Right atrium auricular region (tissue), 2 donors: ENCODE measurements at regions not wholly inside any gene's neighbourhood (a gene's known extent, or its start where the extent isn't known, plus 50 kb on each side); places are given as distances from the start of the nearest gene placed in this dataset.
"Not testable (repeated sequence)": the region's sequence is repeated elsewhere in the genome, so short reads cannot be mapped to it uniquely, and the experiment has no call there.

Experiments
- DNase-seq: peaks from one replicate; pipeline ENCODE4 v3.0.0-alpha.2; 2019; ENCODE audit warnings: low spot score
- H3K27ac ChIP-seq, 2 donors: fragments of 200-600 bp; sonication (generic); 1 replicate in 1 of 2; 2 replicates in 1 of 2; pipeline ENCODE4 v1.5.1; 2016 to 2019
- H3K27me3 ChIP-seq, 2 donors: fragments of 200-600 bp; sonication (generic); one replicate each; pipeline versions ENCODE4 v1.5.1 to v1.6.0; 2017 to 2019
- H3K36me3 ChIP-seq: fragments of 200-600 bp; sonication (generic); one replicate; pipeline ENCODE4 v1.5.1; 2016
- H3K4me1 ChIP-seq, 2 donors: fragments of 200-600 bp; sonication (generic); one replicate each; pipeline versions ENCODE4 v1.5.1 to v1.6.0; 2017 to 2019
- H3K4me3 ChIP-seq, 2 donors: fragments of 200-600 bp; sonication (generic); 1 replicate in 1 of 2; 2 replicates in 1 of 2; pipeline ENCODE4 v1.5.1; 2017 to 2019; ENCODE audit warnings: mild to moderate bottlenecking in 1 of 2, moderate library complexity in 1 of 2
- H3K9me3 ChIP-seq, 2 donors: fragments of 200-600 bp; sonication (generic); one replicate each; pipeline ENCODE4 v1.5.1; 2019
- CTCF ChIP-seq, 2 donors: fragments of 200-600 bp; sonication (generic); IDR thresholded peaks; one replicate each; pipeline ENCODE4 v1.5.1; 2019; ENCODE audit warnings: antibody characterized with exemption in 2 of 2

GRCh38 chr16:64358291-64358690, 763.6 kb downstream of the CDH11 start:
- H3K4me1 ChIP-seq, result no peaks in the 10 kb centered on the region
- H3K27ac ChIP-seq, result no peak overlapping the region
- TF ChIP-seq CTCF (IDR thresholded peaks at IDR 0.05), result no peak
- no peaks in the 10 kb centered on the region for H3K27me3 ChIP-seq
- no peak overlapping the region for H3K4me3 ChIP-seq
- no peak for DNase-seq
- no peaks in the 10 kb centered on the region for H3K36me3 ChIP-seq
- no peaks in the 10 kb centered on the region for H3K9me3 ChIP-seq

GRCh38 chr16:64356267-64356666, 765.6 kb downstream of the CDH11 start:
- Histone ChIP-seq H3K36me3 (no peaks in the 10 kb centered on the region), H3K27me3 (no peaks in the 10 kb centered on the region), H3K9me3 (no peaks in the 10 kb centered on the region), H3K4me3 (no peak overlapping the region), H3K4me1 (no peaks in the 10 kb centered on the region), H3K27ac (no peak overlapping the region)
- TF ChIP-seq CTCF (IDR thresholded peaks at IDR 0.05), result no peak
- DNase-seq, result no peak

- no peaks in the 10 kb centered on the region for H3K4me1 ChIP-seq
- DNase-seq, result no peak
- TF ChIP-seq CTCF (IDR thresholded peaks at IDR 0.05), result no peak
- H3K9me3 ChIP-seq, result no peaks in the 10 kb centered on the region
- no peak overlapping the region for H3K4me3 ChIP-seq
- no peak overlapping the region for H3K27ac ChIP-seq
- no peaks in the 10 kb centered on the region for H3K36me3 ChIP-seq
- H3K27me3 ChIP-seq, result no peaks in the 10 kb centered on the region
Measured at GRCh38 chr16:64352246-64352645, 769.6 kb downstream of the CDH11 start.

GRCh38 chr16:64351121-64351520, 770.7 kb downstream of the CDH11 start:
- TF ChIP-seq CTCF (IDR thresholded peaks at IDR 0.05), result no peak
- no peak overlapping the region for H3K4me3 ChIP-seq
- DNase-seq, result no peak

GRCh38 chr16:64346080-64346479, 775.8 kb downstream of the CDH11 start:
- Histone ChIP-seq H3K9me3 (no peaks in the 10 kb centered on the region), H3K36me3 (no peaks in the 10 kb centered on the region), H3K4me1 (no peaks in the 10 kb centered on the region), H3K4me3 (no peak overlapping the region), H3K27ac (no peak overlapping the region), H3K27me3 (no peaks in the 10 kb centered on the region)
- DNase-seq, result no peak
- no peak for TF ChIP-seq CTCF (IDR thresholded peaks at IDR 0.05)

More at GRCh38 chr16:64351121-64351520, 770.7 kb downstream of the CDH11 start:
- Histone ChIP-seq H3K27ac (no peak overlapping the region), H3K27me3 (no peaks in the 10 kb centered on the region), H3K9me3 (no peaks in the 10 kb centered on the region), H3K36me3 (no peaks in the 10 kb centered on the region), H3K4me1 (no peaks in the 10 kb centered on the region)

- H3K27ac ChIP-seq, result no peak overlapping the region
- no peak for DNase-seq
- no peaks in the 10 kb centered on the region for H3K4me1 ChIP-seq
- no peak for TF ChIP-seq CTCF (IDR thresholded peaks at IDR 0.05)
- H3K27me3 ChIP-seq, result no peaks in the 10 kb centered on the region
- no peaks in the 10 kb centered on the region for H3K36me3 ChIP-seq
- no peaks in the 10 kb centered on the region for H3K9me3 ChIP-seq
- no peak overlapping the region for H3K4me3 ChIP-seq
Measured at GRCh38 chr16:64345142-64345541, 776.7 kb downstream of the CDH11 start.

GRCh38 chr16:64343820-64344443, 777.9 kb downstream of the CDH11 start:
- H3K27me3 ChIP-seq, H3K9me3 ChIP-seq, H3K36me3 ChIP-seq, H3K4me3 ChIP-seq, H3K27ac ChIP-seq, H3K4me1 ChIP-seq, DNase-seq: not testable (repeated sequence)
